Progenitor cell of endocrine pancreas (in vitro differentiated cells): ENCODE measurements at regions not wholly inside any gene's neighbourhood (a gene's known extent, or its start where the extent isn't known, plus 50 kb on each side); places are given as distances from the start of the nearest gene placed in this dataset.

Experiments used
- DNase-seq: peaks from one replicate; pipeline ENCODE4 v3.0.0; 2021; ENCODE audit warnings: low spot score; ENCODE audit not compliant: unreplicated experiment
- H3K27ac Mint-ChIP-seq: 2 replicates; pipeline ENCODE4 v1.8.0; 2021; ENCODE audit warnings: mild to moderate bottlenecking, moderate library complexity, mixed read lengths
- H3K27me3 Mint-ChIP-seq: 2 replicates; pipeline ENCODE4 v1.8.0; 2021; ENCODE audit warnings: mixed read lengths
- H3K36me3 Mint-ChIP-seq: 2 replicates; pipeline ENCODE4 v1.8.0; 2022; ENCODE audit warnings: mixed read lengths; ENCODE audit not compliant: insufficient read depth
- H3K4me1 Mint-ChIP-seq: 2 replicates; pipeline ENCODE4 v1.8.0; 2021; ENCODE audit warnings: low read depth, mixed read lengths
- H3K4me3 Mint-ChIP-seq: 2 replicates; pipeline ENCODE4 v1.8.0; 2021; ENCODE audit warnings: low read depth, mild to moderate bottlenecking, moderate library complexity, mixed read lengths
- H3K9me3 Mint-ChIP-seq: 2 replicates; pipeline ENCODE4 v1.8.0; 2021; ENCODE audit warnings: low read depth, mixed read lengths
- CTCF ChIP-seq: fragments of 200-600 bp; sonication (generic); IDR thresholded peaks from one replicate; pipeline ENCODE4 v1.5.0; 2021; ENCODE audit warnings: antibody characterized with exemption, mild to moderate bottlenecking; ENCODE audit not compliant: unreplicated experiment

DNA sequence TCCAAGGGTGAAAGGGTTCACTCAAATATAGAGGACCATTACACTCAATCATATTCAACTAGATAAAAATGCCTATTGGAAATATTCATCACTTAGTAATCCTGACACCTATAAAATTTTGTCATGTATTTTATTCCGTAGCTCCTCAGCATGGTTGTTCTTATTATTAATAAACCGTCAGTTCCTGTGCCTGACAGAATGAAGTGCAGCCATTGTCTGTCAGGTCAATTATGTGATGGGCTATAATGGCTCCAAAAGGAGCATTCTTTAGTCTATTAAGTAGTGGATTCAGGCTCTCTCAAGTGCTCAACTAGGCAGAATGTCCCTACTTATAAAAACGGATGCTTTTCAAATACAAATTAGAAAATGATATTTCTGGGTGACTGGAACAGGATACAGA is 916.1 kb upstream of the ANO3 start:
- no peaks in the 10 kb centered on the region for H3K4me1 Mint-ChIP-seq
- no peak for TF ChIP-seq CTCF
- H3K36me3 Mint-ChIP-seq: no peaks in the 10 kb centered on the region
- H3K9me3 Mint-ChIP-seq: no peaks in the 10 kb centered on the region
- H3K27me3 Mint-ChIP-seq: no peaks in the 10 kb centered on the region
- no peak overlapping the region for H3K4me3 Mint-ChIP-seq
- no peak overlapping the region for H3K27ac Mint-ChIP-seq
- DNase-seq: no peak

DNA sequence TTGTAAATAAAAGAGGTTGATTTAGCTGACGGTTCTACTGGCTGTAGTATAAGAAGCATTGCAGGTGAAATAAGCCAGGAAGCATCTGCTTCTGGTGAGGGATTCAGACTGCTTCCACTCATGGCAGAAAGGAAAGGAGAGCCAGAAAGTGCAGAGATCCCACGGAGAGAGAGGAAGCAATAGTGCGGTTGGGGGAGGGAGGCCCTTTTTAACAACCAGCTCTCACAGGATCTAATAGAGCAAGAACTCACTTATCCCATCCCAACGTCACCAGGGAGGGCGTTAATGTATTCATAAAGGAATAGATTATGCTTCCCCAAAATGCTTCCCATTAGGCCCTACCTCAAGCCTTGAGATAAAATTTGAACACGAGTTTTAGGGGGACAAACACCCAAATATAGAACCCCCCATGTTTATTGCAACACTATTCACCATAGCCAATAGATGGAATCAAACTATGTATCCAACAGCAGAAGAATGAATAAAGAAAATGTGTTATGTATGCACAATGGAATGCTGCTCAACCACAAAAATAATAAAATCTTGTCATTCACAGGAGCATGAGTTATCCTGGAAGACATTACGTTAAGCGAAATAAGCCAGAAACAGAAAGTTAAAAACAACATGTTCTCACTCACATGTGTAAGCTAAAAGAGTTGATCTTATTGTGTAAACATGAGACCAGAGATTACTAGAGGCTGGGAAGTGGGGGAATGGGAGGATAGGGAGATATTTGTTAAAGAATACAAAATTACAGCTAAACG is 908.3 kb upstream of the ANO3 start:
- Mint-ChIP-seq H3K27ac (no peak overlapping the region), H3K4me3 (no peak overlapping the region), H3K4me1 (peaks cover 2% of the 10 kb centered on the region), H3K27me3 (no peaks in the 10 kb centered on the region), H3K36me3 (no peaks in the 10 kb centered on the region), H3K9me3 (no peaks in the 10 kb centered on the region)
- DNase-seq: no peak
- TF ChIP-seq CTCF: no peak

DNA sequence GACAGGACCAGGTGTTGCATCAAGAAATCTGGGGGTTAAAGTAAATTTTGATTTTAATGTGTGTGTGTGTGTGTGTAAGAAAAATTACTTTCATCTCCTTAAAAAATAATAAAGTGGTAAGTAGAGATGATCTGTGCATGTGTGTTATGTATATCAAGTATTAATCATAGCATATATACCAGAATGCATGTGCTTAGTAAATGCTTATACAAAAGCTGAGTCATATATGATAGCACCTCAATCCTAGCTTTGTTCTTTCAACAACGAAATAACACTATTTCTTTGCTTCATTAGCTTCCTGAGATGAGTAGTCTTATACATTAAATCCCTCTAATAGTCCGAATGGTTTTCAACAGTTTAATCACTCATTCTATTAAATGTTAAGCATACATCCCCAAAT is 899.6 kb upstream of the ANO3 start:
- Mint-ChIP-seq H3K9me3 (no peaks in the 10 kb centered on the region), H3K4me3 (no peak overlapping the region), H3K27me3 (no peaks in the 10 kb centered on the region), H3K36me3 (no peaks in the 10 kb centered on the region), H3K27ac (no peak overlapping the region), H3K4me1 (peaks cover 4% of the 10 kb centered on the region)
- no peak for DNase-seq
- no peak for TF ChIP-seq CTCF

- Mint-ChIP-seq H3K4me1 (peaks cover 4% of the 10 kb centered on the region), H3K27me3 (no peaks in the 10 kb centered on the region), H3K9me3 (no peaks in the 10 kb centered on the region), H3K27ac (no peak overlapping the region), H3K4me3 (no peak overlapping the region), H3K36me3 (no peaks in the 10 kb centered on the region)
- no peak for TF ChIP-seq CTCF
- no peak for DNase-seq
Measured at GRCh38 chr11:25435197-25435596, 896.7 kb upstream of the ANO3 start.

DNA sequence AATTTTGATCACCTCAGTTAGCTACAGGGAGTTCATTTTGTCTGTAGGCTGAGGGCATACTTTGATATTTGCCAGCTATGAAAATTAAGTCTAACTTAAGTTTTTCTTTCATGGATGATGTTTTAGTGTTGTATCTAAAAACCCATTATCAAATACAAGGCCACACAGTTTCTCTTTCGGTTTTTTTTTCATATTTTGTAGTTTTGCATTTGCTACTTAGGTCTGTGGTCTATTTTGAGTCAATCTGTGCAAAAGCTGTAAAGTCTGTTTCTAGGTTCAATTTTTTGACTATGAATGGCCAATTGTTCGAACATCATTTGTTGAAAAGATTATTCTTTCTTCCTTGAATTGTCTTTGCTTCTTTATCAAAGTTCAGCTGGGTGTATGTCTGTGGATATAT is 895.6 kb upstream of the ANO3 start:
- no peak for DNase-seq
- H3K4me3 Mint-ChIP-seq: no peak overlapping the region
- no peak for TF ChIP-seq CTCF
- no peaks in the 10 kb centered on the region for H3K36me3 Mint-ChIP-seq
- H3K27me3 Mint-ChIP-seq: no peaks in the 10 kb centered on the region
- no peak overlapping the region for H3K27ac Mint-ChIP-seq
- H3K9me3 Mint-ChIP-seq: no peaks in the 10 kb centered on the region
- H3K4me1 Mint-ChIP-seq: peaks cover 4% of the 10 kb centered on the region
